ENCODE measurements at regions not wholly inside any gene's neighbourhood (a gene's known extent, or its start where the extent isn't known, plus 50 kb on each side); places are given as distances from the start of the nearest gene placed in this dataset.

- in situ Hi-C loops (cut with MboI; ENCODE audit: low sequenced_read_pairs in 4 of 4) (no loop called here), intact Hi-C loops (cut with DNase I; ENCODE audit: low total_unique reads) (no loop called here)
- no peaks in the 10 kb centered on the region for H3K36me3 ChIP-seq
- no peak for ATAC-seq
- H3K9me3 ChIP-seq, result no peaks in the 10 kb centered on the region
- no peak overlapping the region for H3K4me3 ChIP-seq
- no peaks in the 10 kb centered on the region for H3K27me3 ChIP-seq
- TF ChIP-seq CTCF (IDR thresholded peaks at IDR 0.05 in 4 of 5, conservative IDR thresholded peaks at IDR 0.05 in 1 of 5) (no peak), POLR2A (IDR thresholded peaks at IDR 0.05) (no peak)
- H3K4me1 ChIP-seq, result no peaks in the 10 kb centered on the region
- DNase-seq, result no peak
- no peak overlapping the region for H3K27ac ChIP-seq
Observed at GRCh38 chr16:17629936-17630335, 159.2 kb upstream of the XYLT1 start.

GRCh38 chr16:17628983-17629382 lies 158.2 kb upstream of the XYLT1 start:
- Histone ChIP-seq H3K36me3 (no peaks in the 10 kb centered on the region), H3K4me3 (no peak overlapping the region), H3K9me3 (no peaks in the 10 kb centered on the region), H3K4me1 (no peaks in the 10 kb centered on the region), H3K27ac (no peak overlapping the region), H3K27me3 (no peaks in the 10 kb centered on the region)
- TF ChIP-seq POLR2A (IDR thresholded peaks at IDR 0.05), result no peak
- TF ChIP-seq CTCF (IDR thresholded peaks at IDR 0.05 in 4 of 5, conservative IDR thresholded peaks at IDR 0.05 in 1 of 5), result no peak
- no peak for ATAC-seq
- intact Hi-C loops (cut with DNase I; ENCODE audit: low total_unique reads), result no loop called here
- DNase-seq, result no peak
- in situ Hi-C loops (cut with MboI; ENCODE audit: low sequenced_read_pairs in 4 of 4), result no loop called here

GRCh38 chr16:17622366-17622765 lies 151.6 kb upstream of the XYLT1 start:
- in situ Hi-C loops (cut with MboI; ENCODE audit: low sequenced_read_pairs in 4 of 4), result no loop called here
- no peaks in the 10 kb centered on the region for H3K27me3 ChIP-seq

GRCh38 chr16:17619261-17619660 lies 148.5 kb upstream of the XYLT1 start:
- in situ Hi-C loops (cut with MboI; ENCODE audit: low sequenced_read_pairs in 4 of 4) (no loop called here), intact Hi-C loops (cut with DNase I; ENCODE audit: low total_unique reads) (no loop called here)
- Histone ChIP-seq H3K27ac (no peak overlapping the region), H3K9me3 (no peaks in the 10 kb centered on the region), H3K27me3 (no peaks in the 10 kb centered on the region), H3K4me3 (no peak overlapping the region), H3K36me3 (no peaks in the 10 kb centered on the region), H3K4me1 (no peaks in the 10 kb centered on the region)
- TF ChIP-seq CTCF (IDR thresholded peaks at IDR 0.05 in 4 of 5, conservative IDR thresholded peaks at IDR 0.05 in 1 of 5) (no peak), POLR2A (IDR thresholded peaks at IDR 0.05) (no peak)
- ATAC-seq (no peak), DNase-seq (no peak)

More at GRCh38 chr16:17622366-17622765, 151.6 kb upstream of the XYLT1 start:
- H3K27ac ChIP-seq, result no peak overlapping the region
- DNase-seq, result no peak
- TF ChIP-seq CTCF (IDR thresholded peaks at IDR 0.05 in 4 of 5, conservative IDR thresholded peaks at IDR 0.05 in 1 of 5) (no peak), POLR2A (IDR thresholded peaks at IDR 0.05) (no peak)
- H3K36me3 ChIP-seq, result no peaks in the 10 kb centered on the region
- ATAC-seq, result no peak
- no peaks in the 10 kb centered on the region for H3K9me3 ChIP-seq
- no peak overlapping the region for H3K4me3 ChIP-seq
- H3K4me1 ChIP-seq, result no peaks in the 10 kb centered on the region
- intact Hi-C loops (cut with DNase I; ENCODE audit: low total_unique reads), result no loop called here

- Histone ChIP-seq H3K27me3 (no peaks in the 10 kb centered on the region), H3K36me3 (no peaks in the 10 kb centered on the region), H3K27ac (no peak overlapping the region), H3K4me1 (no peaks in the 10 kb centered on the region), H3K4me3 (no peak overlapping the region), H3K9me3 (no peaks in the 10 kb centered on the region)
- no peak for ATAC-seq
- no peak for DNase-seq
- in situ Hi-C loops (cut with MboI; ENCODE audit: low sequenced_read_pairs in 4 of 4), result no loop called here
- intact Hi-C loops (cut with DNase I; ENCODE audit: low total_unique reads), result no loop called here
- no peak for TF ChIP-seq POLR2A (IDR thresholded peaks at IDR 0.05)
- no peak for TF ChIP-seq CTCF (IDR thresholded peaks at IDR 0.05 in 4 of 5, conservative IDR thresholded peaks at IDR 0.05 in 1 of 5)
Observed at GRCh38 chr16:17617021-17617552, 146.3 kb upstream of the XYLT1 start.
